ENCODE measurements at regions not wholly inside any gene's neighbourhood (a gene's known extent, or its start where the extent isn't known, plus 50 kb on each side); places are given as distances from the start of the nearest gene placed in this dataset.

- no peak overlapping the region for H3K4me2 ChIP-seq (ENCODE audit: low read depth, low read length, poor library complexity, severe bottlenecking)
- no peaks in the 10 kb centered on the region for H4K20me1 ChIP-seq (ENCODE audit: low read depth, low read length)
- H3K4me3 ChIP-seq (ENCODE audit: insufficient read depth, low read length, poor library complexity, severe bottlenecking) = no peak overlapping the region
- no peaks in the 10 kb centered on the region for H3K9me2 ChIP-seq (replicated peaks; ENCODE audit: insufficient read depth, low read length)
- H3K79me2 ChIP-seq (ENCODE audit: insufficient read depth, low read length) = no peaks in the 10 kb centered on the region
- no peaks in the 10 kb centered on the region for H3F3A ChIP-seq (ENCODE audit: insufficient read depth)
- no peak overlapping the region for H3K27ac ChIP-seq (ENCODE audit: low read depth, low read length)
- no peak overlapping the region for H3K9ac ChIP-seq (ENCODE audit: low read length)
- H3K27me3 ChIP-seq (ENCODE audit: low read length) = no peaks in the 10 kb centered on the region
- no peaks in the 10 kb centered on the region for H3K9me3 ChIP-seq (ENCODE audit: insufficient read depth, low read length)
- no peak for TF ChIP-seq EZH2phosphoT487 (conservative IDR thresholded peaks at IDR 0.05; ENCODE audit: low read length)
- TF ChIP-seq CTCF (IDR thresholded peaks at IDR 0.05; ENCODE audit: insufficient read depth, low read length, poor library complexity, severe bottlenecking) = no peak
- H2AFZ ChIP-seq (ENCODE audit: low read depth, low read length, severe bottlenecking) = no peak overlapping the region
- no peaks in the 10 kb centered on the region for H3K36me3 ChIP-seq (ENCODE audit: low read length)
Observed at GRCh38 chr17:79528592-79529125, 82.2 kb downstream of the RBFOX3 start.

GRCh38 chr17:79527306-79527705 is 83.5 kb downstream of the RBFOX3 start:
- Histone ChIP-seq H4K20me1 (ENCODE audit: low read depth, low read length) (no peaks in the 10 kb centered on the region), H3K27me3 (ENCODE audit: low read length) (no peaks in the 10 kb centered on the region), H3K36me3 (ENCODE audit: low read length) (no peaks in the 10 kb centered on the region), H3K4me2 (ENCODE audit: low read depth, low read length, poor library complexity, severe bottlenecking) (no peak overlapping the region), H3K9me2 (replicated peaks; ENCODE audit: insufficient read depth, low read length) (no peaks in the 10 kb centered on the region), H2AFZ (ENCODE audit: low read depth, low read length, severe bottlenecking) (no peak overlapping the region), H3K79me2 (ENCODE audit: insufficient read depth, low read length) (no peaks in the 10 kb centered on the region), H3K4me3 (ENCODE audit: insufficient read depth, low read length, poor library complexity, severe bottlenecking) (no peak overlapping the region), H3F3A (ENCODE audit: insufficient read depth) (no peaks in the 10 kb centered on the region), H3K9me3 (ENCODE audit: insufficient read depth, low read length) (no peaks in the 10 kb centered on the region), H3K9ac (ENCODE audit: low read length) (no peak overlapping the region), H3K27ac (ENCODE audit: low read depth, low read length) (no peak overlapping the region)
- TF ChIP-seq EZH2phosphoT487 (conservative IDR thresholded peaks at IDR 0.05; ENCODE audit: low read length) (no peak), CTCF (IDR thresholded peaks at IDR 0.05; ENCODE audit: insufficient read depth, low read length, poor library complexity, severe bottlenecking) (no peak)

- H2AFZ ChIP-seq (ENCODE audit: low read depth, low read length, severe bottlenecking) = no peak overlapping the region
- no peaks in the 10 kb centered on the region for H3K9me3 ChIP-seq (ENCODE audit: insufficient read depth, low read length)
- no peaks in the 10 kb centered on the region for H3K27me3 ChIP-seq (ENCODE audit: low read length)
- no peak overlapping the region for H3K4me2 ChIP-seq (ENCODE audit: low read depth, low read length, poor library complexity, severe bottlenecking)
- no peak overlapping the region for H3K9ac ChIP-seq (ENCODE audit: low read length)
- H3K79me2 ChIP-seq (ENCODE audit: insufficient read depth, low read length) = no peaks in the 10 kb centered on the region
- no peak overlapping the region for H3K27ac ChIP-seq (ENCODE audit: low read depth, low read length)
- no peak overlapping the region for H3K4me3 ChIP-seq (ENCODE audit: insufficient read depth, low read length, poor library complexity, severe bottlenecking)
- no peaks in the 10 kb centered on the region for H4K20me1 ChIP-seq (ENCODE audit: low read depth, low read length)
- H3K9me2 ChIP-seq (replicated peaks; ENCODE audit: insufficient read depth, low read length) = no peaks in the 10 kb centered on the region
- H3K36me3 ChIP-seq (ENCODE audit: low read length) = no peaks in the 10 kb centered on the region
- TF ChIP-seq EZH2phosphoT487 (conservative IDR thresholded peaks at IDR 0.05; ENCODE audit: low read length) (no peak), CTCF (IDR thresholded peaks at IDR 0.05; ENCODE audit: insufficient read depth, low read length, poor library complexity, severe bottlenecking) (no peak)
- no peaks in the 10 kb centered on the region for H3F3A ChIP-seq (ENCODE audit: insufficient read depth)
Observed at GRCh38 chr17:79525793-79526677, 84.8 kb downstream of the RBFOX3 start.

Measured in SU-DHL-6 (cell line).